HG03354 (cell line): ENCODE measurements at regions not wholly inside any gene's neighbourhood (a gene's known extent, or its start where the extent isn't known, plus 50 kb on each side); places are given as distances from the start of the nearest gene placed in this dataset.

Experiments
- ATAC-seq: cut with Tn5 transposase; IDR thresholded peaks from one replicate; pipeline ENCODE4 v1.9.1; 2021; ENCODE audit warnings: mild to moderate bottlenecking; ENCODE audit not compliant: unreplicated experiment, poor library complexity, severe bottlenecking

- ATAC-seq: no peak
Measured at GRCh38 chr2:52572469-52572894, 1195.1 kb upstream of the CHAC2 start.

GRCh38 chr2:52571380-52572347, 1195.9 kb upstream of the CHAC2 start:
- no peak for ATAC-seq

DNA sequence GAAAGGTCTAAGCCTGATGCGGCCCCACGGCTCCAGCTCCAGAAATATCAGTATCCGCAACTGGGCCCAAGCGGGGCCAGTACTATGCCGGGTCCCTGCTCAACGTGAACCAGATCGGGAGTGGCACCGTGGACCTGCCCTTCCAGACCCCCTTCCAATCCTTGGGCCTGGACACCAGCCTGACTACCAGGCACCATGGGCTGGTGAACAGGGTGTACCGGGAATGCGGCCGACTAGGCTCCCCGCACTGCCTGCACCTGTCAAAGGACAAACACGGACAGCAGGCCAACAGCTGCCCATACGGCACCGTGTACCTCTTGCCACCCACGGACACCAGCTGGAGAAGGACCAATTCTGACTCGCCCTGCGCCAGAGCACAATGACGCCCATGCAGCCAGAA, 1196.9 kb upstream of the CHAC2 start:
- ATAC-seq: no peak

DNA sequence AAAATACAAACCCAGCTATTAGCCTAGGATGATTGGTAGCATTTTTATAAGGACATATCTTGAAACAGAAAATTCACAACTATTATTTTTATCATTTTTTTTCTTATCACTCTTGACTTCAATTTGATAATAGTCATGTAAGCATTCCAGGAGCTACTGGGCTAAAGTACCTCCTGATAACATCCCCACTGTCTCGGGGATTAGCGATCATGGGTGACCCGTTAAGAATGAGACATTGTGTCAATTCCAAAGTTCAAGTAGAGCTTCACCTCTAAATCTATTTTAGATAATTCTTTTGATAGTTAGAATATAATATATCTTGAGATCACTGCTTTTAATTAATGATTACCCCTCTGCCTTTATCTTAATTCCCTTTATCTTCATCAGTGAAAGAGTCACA, 1204.5 kb upstream of the CHAC2 start:
- ATAC-seq: no peak

GRCh38 chr2:52558265-52558664, 1209.3 kb upstream of the CHAC2 start:
- no peak for ATAC-seq

- no peak for ATAC-seq
Measured at GRCh38 chr2:52542297-52542696, 1225.3 kb upstream of the CHAC2 start.

DNA sequence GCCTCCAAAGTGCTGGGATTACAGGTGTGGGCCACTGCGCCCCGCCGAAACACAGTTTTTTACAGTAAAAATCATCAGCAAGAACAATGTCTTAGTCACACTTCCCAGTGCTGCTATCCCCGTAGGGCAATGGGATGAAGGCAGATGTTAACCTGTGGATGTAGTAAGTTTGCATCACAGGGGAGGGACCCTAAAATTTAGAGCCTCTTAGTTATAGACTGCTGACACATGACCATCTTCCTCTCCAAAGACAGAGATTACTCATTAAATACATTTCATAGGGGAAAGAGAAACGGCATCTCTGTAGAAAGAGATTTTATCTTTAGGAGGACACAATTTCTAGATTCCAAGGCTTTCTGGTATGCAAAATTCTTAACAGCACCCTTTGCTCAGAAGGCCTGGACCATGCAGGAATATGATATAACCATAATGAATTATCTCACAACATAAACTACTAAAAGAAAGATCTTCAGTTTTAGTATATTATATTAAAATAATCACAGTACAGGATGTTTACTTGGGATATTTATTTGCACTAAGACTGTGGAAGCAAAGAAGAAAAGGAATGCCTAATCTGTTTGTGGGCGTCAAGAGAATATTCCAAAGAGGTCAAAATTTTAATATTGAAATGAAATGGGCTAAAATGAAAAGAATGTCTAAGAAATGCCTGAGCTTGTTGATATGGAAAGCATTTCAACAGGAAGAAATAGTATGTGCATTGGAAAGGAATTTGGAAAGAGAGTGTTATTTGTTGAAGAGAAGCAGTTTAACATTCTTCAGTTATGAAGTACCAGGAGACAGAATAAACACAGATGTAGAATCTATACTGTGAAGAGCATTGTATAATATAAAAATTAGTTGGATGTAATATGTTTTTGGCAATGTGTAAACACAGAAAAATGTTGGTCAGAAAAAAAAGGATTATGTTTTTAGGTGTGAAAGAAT, 1228.3 kb upstream of the CHAC2 start:
- no peak for ATAC-seq

GRCh38 chr2:52537588-52537987, 1230.0 kb upstream of the CHAC2 start:
- ATAC-seq: no peak

DNA sequence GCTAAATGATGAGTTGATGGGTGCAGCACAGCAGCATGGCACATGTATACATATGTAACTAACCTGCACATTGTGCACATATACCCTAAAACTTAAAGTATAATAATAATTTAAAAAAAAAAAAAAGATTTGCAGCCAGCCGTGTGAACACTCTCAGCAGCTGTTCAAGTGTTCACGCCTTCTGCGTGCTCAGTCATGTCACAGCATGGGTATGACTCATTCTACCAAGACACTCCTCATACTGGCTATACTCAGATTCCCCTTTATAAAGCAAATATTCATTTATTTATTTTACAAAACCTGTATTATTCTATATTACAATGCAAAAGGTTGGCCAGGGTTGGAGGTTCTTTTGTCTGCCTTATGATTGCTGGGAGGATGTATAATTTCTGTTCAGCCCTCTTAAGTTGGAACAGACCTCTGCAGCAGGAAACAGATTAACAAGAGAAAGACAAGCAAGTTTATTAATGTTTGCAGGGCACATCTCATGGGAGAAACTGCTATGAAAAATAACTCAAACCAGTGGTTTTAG, 1230.6 kb upstream of the CHAC2 start:
- no peak for ATAC-seq

- no peak for ATAC-seq
Measured at GRCh38 chr2:52532956-52533355, 1234.6 kb upstream of the CHAC2 start.

DNA sequence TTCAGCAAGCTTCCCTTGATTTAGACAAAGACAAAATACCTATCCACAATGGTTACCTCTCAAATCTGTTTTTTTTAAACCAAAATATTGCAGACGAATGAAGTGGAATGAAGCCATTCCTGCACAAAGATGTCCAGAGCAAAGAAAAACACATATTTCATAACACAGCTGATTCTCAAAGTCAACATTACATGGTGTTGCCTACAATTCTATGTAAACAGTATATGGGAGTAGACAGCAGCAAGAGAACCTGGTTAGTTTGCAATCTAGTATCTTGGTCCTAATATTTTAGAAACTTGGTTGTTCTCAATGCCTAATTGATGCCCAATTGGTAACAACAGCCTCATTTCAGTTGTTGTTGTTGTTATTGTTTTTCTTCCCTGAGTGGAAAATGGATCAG, 1240.9 kb upstream of the CHAC2 start:
- no peak for ATAC-seq

GRCh38 chr2:52520644-52521043, 1247.0 kb upstream of the CHAC2 start:
- no peak for ATAC-seq

DNA sequence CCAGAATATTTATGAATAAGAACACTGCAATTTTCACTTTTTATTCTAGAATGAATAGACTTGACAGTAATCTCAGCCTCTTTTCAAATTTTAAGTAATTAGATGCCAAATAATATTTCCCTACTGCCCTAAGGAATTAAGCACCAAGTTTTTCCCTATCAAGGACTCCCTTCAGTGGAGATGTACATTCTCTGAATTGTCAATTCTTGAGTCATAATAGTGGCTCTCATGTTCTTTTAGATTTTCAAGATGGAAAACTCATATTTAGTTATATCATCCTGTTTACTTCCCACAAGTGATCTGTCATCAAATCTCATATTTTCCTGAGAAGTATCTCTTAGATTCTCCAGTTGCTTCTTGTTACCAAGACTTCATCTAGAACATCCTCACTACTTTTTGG, 1248.9 kb upstream of the CHAC2 start:
- ATAC-seq: no peak

DNA sequence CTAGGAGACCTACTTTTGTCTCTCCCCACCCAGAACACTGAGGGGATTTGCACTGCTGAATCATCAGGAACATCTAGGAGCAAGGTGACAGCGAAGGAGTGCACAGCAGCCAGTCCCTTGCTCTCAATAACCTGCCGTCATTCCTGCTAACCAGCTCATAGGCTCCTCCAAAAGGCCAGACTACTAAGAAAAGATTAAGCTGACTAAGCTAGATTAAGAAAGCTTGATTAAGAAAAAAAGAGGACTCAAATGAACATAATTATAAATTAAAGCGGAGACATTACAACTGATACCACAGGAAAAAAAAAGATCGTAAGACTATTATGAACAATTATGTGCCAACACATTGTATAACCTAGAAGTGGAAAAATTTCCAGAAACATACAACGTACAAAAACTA, 1254.8 kb upstream of the CHAC2 start:
- no peak for ATAC-seq

- ATAC-seq: no peak
Measured at GRCh38 chr2:52510432-52510831, 1257.2 kb upstream of the CHAC2 start.

DNA sequence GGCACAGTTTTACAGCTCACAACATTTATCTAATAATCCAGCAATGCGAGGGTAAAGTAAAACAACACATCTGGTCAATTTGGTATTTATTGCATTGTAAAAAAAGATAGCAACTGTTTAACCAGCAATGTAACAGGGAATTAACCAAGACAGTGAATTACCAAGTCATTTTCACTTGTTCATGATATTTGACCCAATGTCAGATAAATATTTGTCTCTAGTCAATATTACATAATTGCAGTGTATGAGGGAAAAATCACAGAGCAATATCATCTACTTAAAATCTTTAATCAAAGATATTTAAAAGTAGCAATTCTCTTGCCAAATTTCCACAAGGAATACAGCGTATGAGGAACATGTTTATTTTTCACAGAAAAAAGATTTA, 1265.1 kb upstream of the CHAC2 start:
- no peak for ATAC-seq

DNA sequence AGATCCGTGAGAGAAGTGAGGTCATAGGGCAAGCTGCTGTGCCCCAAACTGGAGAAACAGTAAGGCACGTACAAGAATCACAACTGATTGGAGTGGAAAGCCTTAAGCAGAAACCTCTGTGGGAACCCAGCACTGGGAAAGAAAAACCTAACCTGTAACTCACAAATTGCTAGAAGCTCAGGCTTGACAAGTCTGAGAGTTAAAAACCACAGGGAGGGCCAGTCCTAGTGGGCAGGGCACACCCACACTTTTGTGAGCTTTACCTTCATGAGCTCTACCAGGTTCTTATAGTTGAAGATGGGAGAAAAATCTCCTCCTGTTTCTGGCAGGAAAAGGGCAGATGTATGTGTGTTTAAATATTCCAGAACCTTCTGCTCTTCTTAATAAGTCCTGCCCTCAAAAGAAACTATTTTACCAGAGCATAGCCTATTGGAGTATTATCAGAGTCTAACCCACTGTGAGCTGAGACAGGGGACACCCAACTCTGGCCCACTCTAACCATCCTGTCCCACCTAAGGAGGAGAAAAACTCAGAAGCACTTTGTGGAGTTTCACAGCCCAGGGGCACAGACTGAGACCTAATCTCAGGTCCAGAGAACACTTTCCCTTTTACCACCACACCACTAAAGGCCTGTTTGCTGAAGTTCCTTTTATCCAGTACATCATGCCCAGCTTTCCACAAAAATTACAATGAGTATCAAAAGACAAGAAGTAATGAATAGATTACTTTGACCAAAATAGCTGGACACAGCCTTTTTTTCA, 1265.7 kb upstream of the CHAC2 start:
- ATAC-seq: no peak

GRCh38 chr2:52500561-52500960, 1267.0 kb upstream of the CHAC2 start:
- no peak for ATAC-seq

GRCh38 chr2:52498077-52498750, 1269.4 kb upstream of the CHAC2 start:
- ATAC-seq: no peak
